OCI-LY7 (cell line): ENCODE measurements at regions not wholly inside any gene's neighbourhood (a gene's known extent, or its start where the extent isn't known, plus 50 kb on each side); places are given as distances from the start of the nearest gene placed in this dataset.
A peak's percentile ranks its signal among the peaks of the same experiment; 100 is the strongest.

Source experiments
- BruUV-seq: library from RNA; stranded (reverse); fragments of 400-500 nt; replicated peaks from 2 replicates; lab custom pipeline; 2021; lab: Mats Ljungman, UMichigan
- CTCF ChIA-PET: fragments of 300-600 bp; sonication (Branson Sonifier 250); formaldehyde crosslinking; loops from one replicate; lab custom pipeline; 2022; ENCODE audit warnings: antibody characterized with exemption; ENCODE audit not compliant: unreplicated experiment; lab: Charles Lee
- POLR2A ChIA-PET: fragments of 300-600 bp; sonication (Branson Sonifier 250); formaldehyde crosslinking; loops from one replicate; lab custom pipeline; 2022; ENCODE audit warnings: antibody characterized with exemption; lab: Charles Lee
- DNase-seq: peaks from one replicate; pipeline ENCODE4 v3.0.0-alpha.2; 2015; ENCODE audit warnings: low spot score
- H2AFZ ChIP-seq: fragments of 200-600 bp; sonication (generic), shearing (Covaris generic); 2 replicates; pipeline ENCODE4 v1.6.1; 2014; ENCODE audit warnings: mild to moderate bottlenecking, antibody characterized with exemption, low read length, moderate library complexity
- H3K27ac ChIP-seq: fragments of 200-600 bp; sonication (generic); 2 replicates; pipeline ENCODE4 v1.5.1; 2014; ENCODE audit warnings: mixed run types, low read depth, mild to moderate bottlenecking, moderate library complexity, low read length, inconsistent platforms; ENCODE audit not compliant: poor library complexity, severe bottlenecking
- H3K36me3 ChIP-seq: fragments of 200-600 bp; sonication (generic); 2 replicates; pipeline ENCODE4 v1.6.1; 2014; ENCODE audit warnings: mild to moderate bottlenecking, antibody characterized with exemption, low read length, moderate library complexity, mixed read lengths; ENCODE audit not compliant: insufficient read depth
- H3K4me1 ChIP-seq: fragments of 200-600 bp; sonication (generic); 2 replicates; pipeline ENCODE4 v1.5.1; 2014; ENCODE audit warnings: mild to moderate bottlenecking, low read length; ENCODE audit not compliant: insufficient read depth, poor library complexity, severe bottlenecking
- H3K4me2 ChIP-seq: fragments of 200-600 bp; sonication (generic); 2 replicates; pipeline ENCODE4 v1.6.1; 2014; ENCODE audit warnings: mild to moderate bottlenecking, low read length
- H3K4me3 ChIP-seq: fragments of 200-600 bp; sonication (generic); 2 replicates; pipeline ENCODE4 v1.5.1; 2014; ENCODE audit warnings: mild to moderate bottlenecking, low read depth, low read length; ENCODE audit not compliant: poor library complexity, severe bottlenecking
- H3K79me2 ChIP-seq: fragments of 200-600 bp; sonication (generic); 2 replicates; pipeline ENCODE4 v1.6.1; 2016; ENCODE audit warnings: low read depth, mild to moderate bottlenecking, low read length, moderate library complexity, mixed read lengths; ENCODE audit not compliant: insufficient read depth
- H3K9me2 ChIP-seq: fragments of 200-600 bp; sonication (generic); 2 replicates; pipeline ENCODE4 v1.6.1; 2016; ENCODE audit warnings: mild to moderate bottlenecking, low read length, mixed read lengths; ENCODE audit not compliant: insufficient read depth
- H3K9me3 ChIP-seq: fragments of 200-600 bp; sonication (generic); 2 replicates; pipeline ENCODE4 v1.6.1; 2014; ENCODE audit warnings: mild to moderate bottlenecking, mixed run types, low read length, mixed read lengths
- H4K20me1 ChIP-seq: fragments of 200-600 bp; sonication (generic); 2 replicates; pipeline ENCODE4 v1.6.1; 2014; ENCODE audit warnings: mild to moderate bottlenecking, antibody characterized with exemption, low read length, moderate library complexity, mixed read lengths; ENCODE audit not compliant: insufficient read depth
- CTCF ChIP-seq: fragments of 200-600 bp; sonication (generic); conservative IDR thresholded peaks from 2 replicates; pipeline ENCODE4 v1.5.1; 2014; ENCODE audit warnings: mild to moderate bottlenecking, antibody characterized with exemption, low read length, moderate library complexity, mixed read lengths
- EZH2phosphoT487 ChIP-seq: fragments of 200-600 bp; sonication (generic); IDR thresholded peaks from 2 replicates; pipeline ENCODE4 v1.6.1; 2018; ENCODE audit warnings: low read depth, borderline replicate concordance, mild to moderate bottlenecking, mixed run types, antibody characterized with exemption, low read length, moderate library complexity, mixed read lengths
- intact Hi-C: fragments of 100-400 bp; cut with micrococcal nuclease; formaldehyde crosslinking; loops from one replicate; pipeline ENCODE4 v1.10.0; 2022; ENCODE audit not compliant: unreplicated experiment

- TF ChIP-seq EZH2phosphoT487, result no peak
- TF ChIP-seq CTCF, result no peak
- intact Hi-C loops, result no loop called here
- ChIA-PET CTCF (no interaction called here), POLR2A (no interaction called here)
- no peaks in the 10 kb centered on the region for H3K9me3 ChIP-seq
- no peaks in the 10 kb centered on the region for H3K9me2 ChIP-seq
- H3K4me1 ChIP-seq, result peaks cover 22% of the 10 kb centered on the region
- BruUV-seq, result no TSS peak
- no peaks in the 10 kb centered on the region for H3K36me3 ChIP-seq
- H3K79me2 ChIP-seq, result no peaks in the 10 kb centered on the region
- H4K20me1 ChIP-seq, result no peaks in the 10 kb centered on the region
- H3K4me3 ChIP-seq, result peak overlapping the region; percentile 15
- H3K27ac ChIP-seq, result no peak overlapping the region
- H3K4me2 ChIP-seq, result peak overlapping the region; percentile 53
- no peak for DNase-seq
- H2AFZ ChIP-seq, result peak overlapping the region; percentile 81
Observed at GRCh38 chr3:87996882-87997281, 61.9 kb downstream of the CGGBP1 start.

GRCh38 chr3:87993566-87993965, 65.2 kb downstream of the CGGBP1 start:
- Histone ChIP-seq H3K4me1 (peaks cover 22% of the 10 kb centered on the region), H3K79me2 (no peaks in the 10 kb centered on the region), H3K4me3 (no peak overlapping the region), H3K9me2 (no peaks in the 10 kb centered on the region), H3K9me3 (no peaks in the 10 kb centered on the region), H3K27ac (no peak overlapping the region), H3K4me2 (no peak overlapping the region), H2AFZ (no peak overlapping the region), H3K36me3 (no peaks in the 10 kb centered on the region), H4K20me1 (no peaks in the 10 kb centered on the region)
- ChIA-PET POLR2A (no interaction called here), CTCF (no interaction called here)
- no TSS peak for BruUV-seq
- DNase-seq, result no peak
- intact Hi-C loops, result no loop called here
- TF ChIP-seq CTCF (no peak), EZH2phosphoT487 (no peak)

- no TSS peak for BruUV-seq
- H3K9me2 ChIP-seq, result no peaks in the 10 kb centered on the region
Observed at GRCh38 chr3:87987952-87988351, 70.9 kb downstream of the CGGBP1 start.

More at GRCh38 chr3:87987952-87988351, 70.9 kb downstream of the CGGBP1 start:
- no peak for TF ChIP-seq EZH2phosphoT487
- no peak for TF ChIP-seq CTCF
- POLR2A ChIA-PET, result no interaction called here
- Histone ChIP-seq H3K4me2 (no peak overlapping the region), H3K36me3 (no peaks in the 10 kb centered on the region), H2AFZ (no peak overlapping the region), H4K20me1 (no peaks in the 10 kb centered on the region), H3K4me1 (no peaks in the 10 kb centered on the region), H3K9me3 (no peaks in the 10 kb centered on the region), H3K4me3 (no peak overlapping the region), H3K79me2 (no peaks in the 10 kb centered on the region), H3K27ac (no peak overlapping the region)
- CTCF ChIA-PET, result no interaction called here
- DNase-seq, result no peak
- intact Hi-C loops, result no loop called here
